ENCODE measurements at regions not wholly inside any gene's neighbourhood (a gene's known extent, or its start where the extent isn't known, plus 50 kb on each side); places are given as distances from the start of the nearest gene placed in this dataset.

DNA sequence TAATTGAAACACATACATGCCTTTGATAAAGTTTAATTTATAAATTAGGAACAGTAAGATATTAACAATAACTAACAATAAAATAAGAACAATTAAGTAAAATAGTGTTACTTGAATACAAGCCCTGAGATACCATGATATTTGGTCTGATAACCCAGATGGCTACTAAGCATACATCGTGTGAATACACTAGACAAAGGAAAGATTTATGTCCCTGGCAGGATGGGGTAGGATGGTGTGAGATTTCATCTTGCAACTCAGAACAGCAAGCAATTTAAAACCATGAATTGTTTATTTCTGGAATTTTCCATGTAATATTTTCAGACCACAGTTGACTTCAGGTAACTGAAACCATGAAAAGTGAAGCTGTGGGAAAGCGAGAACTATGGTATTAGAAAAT, 169.5 kb downstream of the DIPK2A start:
- TF ChIP-seq CREB1 (IDR thresholded peaks at IDR 0.05; ENCODE audit: low read depth) (no peak), EGR1 (IDR thresholded peaks at IDR 0.05) (no peak), ZBTB7A (IDR thresholded peaks at IDR 0.05; ENCODE audit: low read depth) (no peak), EP300 (IDR thresholded peaks at IDR 0.05; ENCODE audit: borderline replicate concordance) (no peak), FOXM1 (IDR thresholded peaks at IDR 0.05; ENCODE audit: borderline replicate concordance, low read depth) (no peak), YY1 (IDR thresholded peaks at IDR 0.05; ENCODE audit: low read depth) (no peak), TEAD4 (IDR thresholded peaks at IDR 0.05) (no peak), TAF1 (IDR thresholded peaks at IDR 0.05; ENCODE audit: low read depth) (no peak), TCF12 (IDR thresholded peaks at IDR 0.05; ENCODE audit: low read depth) (no peak), NFIC (IDR thresholded peaks at IDR 0.05) (no peak), CEBPB (IDR thresholded peaks at IDR 0.05) (no peak)
- TF ChIP-seq, protein P1, sequence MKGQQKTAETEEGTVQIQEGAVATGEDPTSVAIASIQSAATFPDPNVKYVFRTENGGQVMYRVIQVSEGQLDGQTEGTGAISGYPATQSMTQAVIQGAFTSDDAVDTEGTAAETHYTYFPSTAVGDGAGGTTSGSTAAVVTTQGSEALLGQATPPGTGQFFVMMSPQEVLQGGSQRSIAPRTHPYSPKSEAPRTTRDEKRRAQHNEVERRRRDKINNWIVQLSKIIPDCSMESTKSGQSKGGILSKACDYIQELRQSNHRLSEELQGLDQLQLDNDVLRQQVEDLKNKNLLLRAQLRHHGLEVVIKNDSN (IDR thresholded peaks at IDR 0.05) = no peak
- TF ChIP-seq, protein P2, sequence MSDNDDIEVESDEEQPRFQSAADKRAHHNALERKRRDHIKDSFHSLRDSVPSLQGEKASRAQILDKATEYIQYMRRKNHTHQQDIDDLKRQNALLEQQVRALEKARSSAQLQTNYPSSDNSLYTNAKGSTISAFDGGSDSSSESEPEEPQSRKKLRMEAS (IDR thresholded peaks at IDR 0.05) = no peak
- TF ChIP-seq, protein P3, sequence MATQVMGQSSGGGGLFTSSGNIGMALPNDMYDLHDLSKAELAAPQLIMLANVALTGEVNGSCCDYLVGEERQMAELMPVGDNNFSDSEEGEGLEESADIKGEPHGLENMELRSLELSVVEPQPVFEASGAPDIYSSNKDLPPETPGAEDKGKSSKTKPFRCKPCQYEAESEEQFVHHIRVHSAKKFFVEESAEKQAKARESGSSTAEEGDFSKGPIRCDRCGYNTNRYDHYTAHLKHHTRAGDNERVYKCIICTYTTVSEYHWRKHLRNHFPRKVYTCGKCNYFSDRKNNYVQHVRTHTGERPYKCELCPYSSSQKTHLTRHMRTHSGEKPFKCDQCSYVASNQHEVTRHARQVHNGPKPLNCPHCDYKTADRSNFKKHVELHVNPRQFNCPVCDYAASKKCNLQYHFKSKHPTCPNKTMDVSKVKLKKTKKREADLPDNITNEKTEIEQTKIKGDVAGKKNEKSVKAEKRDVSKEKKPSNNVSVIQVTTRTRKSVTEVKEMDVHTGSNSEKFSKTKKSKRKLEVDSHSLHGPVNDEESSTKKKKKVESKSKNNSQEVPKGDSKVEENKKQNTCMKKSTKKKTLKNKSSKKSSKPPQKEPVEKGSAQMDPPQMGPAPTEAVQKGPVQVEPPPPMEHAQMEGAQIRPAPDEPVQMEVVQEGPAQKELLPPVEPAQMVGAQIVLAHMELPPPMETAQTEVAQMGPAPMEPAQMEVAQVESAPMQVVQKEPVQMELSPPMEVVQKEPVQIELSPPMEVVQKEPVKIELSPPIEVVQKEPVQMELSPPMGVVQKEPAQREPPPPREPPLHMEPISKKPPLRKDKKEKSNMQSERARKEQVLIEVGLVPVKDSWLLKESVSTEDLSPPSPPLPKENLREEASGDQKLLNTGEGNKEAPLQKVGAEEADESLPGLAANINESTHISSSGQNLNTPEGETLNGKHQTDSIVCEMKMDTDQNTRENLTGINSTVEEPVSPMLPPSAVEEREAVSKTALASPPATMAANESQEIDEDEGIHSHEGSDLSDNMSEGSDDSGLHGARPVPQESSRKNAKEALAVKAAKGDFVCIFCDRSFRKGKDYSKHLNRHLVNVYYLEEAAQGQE (IDR thresholded peaks at IDR 0.05; ENCODE audit: low read depth) = no peak

DNA sequence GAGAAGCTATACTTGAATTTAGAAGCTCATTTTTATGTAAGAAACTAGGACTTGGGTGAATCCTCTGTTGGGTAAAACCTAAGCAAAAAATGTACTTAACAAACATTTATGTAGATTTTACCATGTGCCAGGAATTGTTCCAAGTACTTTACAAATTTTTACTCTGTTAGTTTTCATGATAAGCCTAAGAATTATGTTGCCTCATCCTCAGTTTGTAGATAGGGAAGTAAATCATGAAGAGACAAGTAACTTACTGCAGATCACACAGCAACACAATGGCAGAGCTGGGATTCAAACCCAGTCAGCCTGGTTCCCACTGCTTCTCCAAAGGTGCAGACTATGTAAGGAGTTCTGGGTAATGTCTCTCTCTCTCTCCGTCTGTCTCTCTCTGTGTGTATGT, 169.9 kb downstream of the DIPK2A start:
- TF ChIP-seq ZBTB7A (IDR thresholded peaks at IDR 0.05; ENCODE audit: low read depth) = no peak

DNA sequence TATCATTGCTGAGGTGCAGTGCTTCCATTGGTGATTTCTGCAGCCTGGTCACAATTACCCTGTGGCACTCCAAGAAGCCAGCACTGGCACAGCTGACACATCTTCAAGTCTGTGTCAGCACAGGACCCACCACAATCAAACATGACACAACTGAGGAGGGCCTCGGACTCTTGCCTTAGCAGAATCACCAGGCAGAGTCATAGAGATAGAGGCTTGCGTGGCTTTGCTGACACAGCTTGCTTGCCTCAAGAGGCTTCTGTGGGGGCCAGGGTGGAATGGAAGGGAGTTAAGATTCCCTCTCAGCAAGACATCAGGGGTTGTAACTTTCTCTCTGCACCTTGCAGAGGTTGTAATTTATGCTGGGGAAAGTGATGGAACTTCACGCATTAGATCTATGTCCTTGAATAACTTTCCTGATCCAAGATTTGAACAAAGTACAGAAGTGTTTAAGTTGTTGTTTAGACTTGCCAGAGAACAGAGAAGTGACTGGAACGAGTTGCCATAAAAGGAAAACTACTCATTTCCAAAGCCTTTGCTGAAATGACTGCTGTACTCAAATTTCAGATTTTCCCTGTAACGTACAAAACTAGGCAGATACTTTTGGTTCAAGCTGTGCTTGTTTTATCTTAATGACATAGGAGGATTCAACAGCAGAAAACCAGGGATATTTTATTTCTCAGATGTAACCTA, 170.7 kb downstream of the DIPK2A start:
- no peak for TF ChIP-seq TAF1 (IDR thresholded peaks at IDR 0.05; ENCODE audit: low read depth)
- no peak for TF ChIP-seq TCF12 (IDR thresholded peaks at IDR 0.05; ENCODE audit: low read depth)
- no peak for TF ChIP-seq CREB1 (IDR thresholded peaks at IDR 0.05; ENCODE audit: low read depth)
- no peak for TF ChIP-seq TEAD4 (IDR thresholded peaks at IDR 0.05)
- TF ChIP-seq, protein P2 (IDR thresholded peaks at IDR 0.05) = no peak
- no peak for TF ChIP-seq YY1 (IDR thresholded peaks at IDR 0.05; ENCODE audit: low read depth)
- TF ChIP-seq RAD21 (IDR thresholded peaks at IDR 0.05; ENCODE audit: low read depth) = no peak
- TF ChIP-seq, protein P1 (IDR thresholded peaks at IDR 0.05) = no peak
- no peak for TF ChIP-seq EGR1 (IDR thresholded peaks at IDR 0.05)
- TF ChIP-seq CEBPB (IDR thresholded peaks at IDR 0.05) = no peak
- TF ChIP-seq, protein P3 (IDR thresholded peaks at IDR 0.05; ENCODE audit: low read depth) = no peak

DNA sequence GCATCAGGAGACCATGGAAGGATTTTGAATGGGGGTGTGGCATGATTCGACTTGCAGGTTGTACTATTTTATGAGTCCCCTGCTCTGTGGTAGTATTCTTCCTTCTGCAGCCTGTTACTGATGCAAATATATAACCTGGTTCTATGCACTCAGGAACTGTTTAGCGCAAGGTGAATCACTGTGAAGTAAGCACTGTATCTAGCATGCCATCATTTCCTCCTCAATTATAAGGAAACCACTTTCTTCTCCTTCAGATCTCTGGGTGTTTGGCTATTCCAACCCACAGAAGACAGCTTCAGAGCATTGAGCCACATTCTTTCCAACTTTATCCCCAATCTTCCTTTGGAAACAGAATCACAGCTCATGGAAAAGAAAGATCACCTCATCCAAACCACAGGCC, 176.7 kb downstream of the DIPK2A start:
- no peak for TF ChIP-seq TCF12 (IDR thresholded peaks at IDR 0.05; ENCODE audit: low read depth)

DNA sequence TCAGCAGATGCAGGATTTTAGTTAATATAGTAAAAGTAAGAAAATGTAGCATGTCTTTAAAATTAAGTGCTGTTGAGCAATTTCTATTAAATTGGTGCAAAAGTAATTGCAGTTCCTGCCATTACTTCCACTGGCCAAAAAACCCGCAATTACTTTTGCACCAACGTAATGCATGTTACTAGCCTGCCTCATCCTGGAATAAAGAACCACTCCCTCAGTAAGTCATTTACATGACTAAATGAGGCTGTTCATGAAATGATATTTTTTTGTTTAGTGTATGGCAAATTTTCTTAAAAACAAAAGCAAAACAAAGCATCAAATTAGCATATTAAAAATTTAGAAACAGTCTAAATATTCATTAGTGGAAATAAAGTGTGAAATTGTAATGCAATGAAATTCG, 180.4 kb downstream of the DIPK2A start:
- no peak for TF ChIP-seq TCF12 (IDR thresholded peaks at IDR 0.05; ENCODE audit: low read depth)
- no peak for TF ChIP-seq NFIC (IDR thresholded peaks at IDR 0.05)
- TF ChIP-seq, protein P3 (IDR thresholded peaks at IDR 0.05; ENCODE audit: low read depth) = no peak
- no peak for TF ChIP-seq EP300 (IDR thresholded peaks at IDR 0.05; ENCODE audit: borderline replicate concordance)
- no peak for TF ChIP-seq RAD21 (IDR thresholded peaks at IDR 0.05; ENCODE audit: low read depth)
- TF ChIP-seq YY1 (IDR thresholded peaks at IDR 0.05; ENCODE audit: low read depth) = no peak
- TF ChIP-seq, protein P2 (IDR thresholded peaks at IDR 0.05) = no peak
- no peak for TF ChIP-seq TEAD4 (IDR thresholded peaks at IDR 0.05)
- TF ChIP-seq FOXM1 (IDR thresholded peaks at IDR 0.05; ENCODE audit: borderline replicate concordance, low read depth) = no peak
- TF ChIP-seq ZBTB7A (IDR thresholded peaks at IDR 0.05; ENCODE audit: low read depth) = no peak
- TF ChIP-seq CREB1 (IDR thresholded peaks at IDR 0.05; ENCODE audit: low read depth) = no peak
